Endothelial cell of umbilical vein (primary cell): ENCODE measurements at regions not wholly inside any gene's neighbourhood (a gene's known extent, or its start where the extent isn't known, plus 50 kb on each side); places are given as distances from the start of the nearest gene placed in this dataset.
"Not testable (repeated sequence)": the region's sequence is repeated elsewhere in the genome, so short reads cannot be mapped to it uniquely, and the experiment has no call there.

Experiments
- BruUV-seq: library from RNA; stranded (reverse); fragments of 400-500 nt; replicated peaks from 2 replicates; lab custom pipeline; 2021; lab: Mats Ljungman, UMichigan
- CTCF ChIA-PET: fragments of 300-600, 350-600 bp; sonication (Branson Sonifier 250); formaldehyde crosslinking; loops from one replicate; lab custom pipeline; 2021; ENCODE audit warnings: antibody characterized with exemption, inconsistent platforms; lab: Charles Lee
- POLR2A ChIA-PET: fragments of 300-600, 350-600 bp; sonication (Branson Sonifier 250); formaldehyde crosslinking; loops from one replicate; lab custom pipeline; 2021; ENCODE audit warnings: antibody characterized with exemption, inconsistent platforms; lab: Charles Lee
- DNase-seq: peaks from one replicate; pipeline ENCODE4 v3.0.0-alpha.2; 2011; ENCODE audit warnings: low read depth, low spot score
- FAIRE-seq: peaks from 2 replicates; lab custom pipeline; 2011; peaks lifted over from hg19 to GRCh38; lab: Jason Lieb, UNC
- H2AFZ ChIP-seq: 2 replicates; pipeline ENCODE4 v1.6.0; 2012; ENCODE audit warnings: low read depth, low read length, control low read depth, inconsistent platforms
- H3K27ac ChIP-seq: 2 replicates; pipeline ENCODE4 v1.5.1; 2011; ENCODE audit warnings: low read depth, mild to moderate bottlenecking, control low read depth, low read length, moderate library complexity; ENCODE audit not compliant: insufficient read depth
- H3K27me3 ChIP-seq, 2 experiments: 2 replicates each; pipeline versions ENCODE4 v1.6.0 to v1.6.1; 2011; ENCODE audit warnings: low read length in 2 of 2, mixed read lengths in 1 of 2; ENCODE audit not compliant: control insufficient read depth in 2 of 2, insufficient read depth in 2 of 2
- H3K36me3 ChIP-seq, 2 experiments: 2 replicates in 1 of 2; 3 replicates in 1 of 2; pipeline ENCODE4 v1.5.1; 2011; ENCODE audit warnings: low read length in 2 of 2, mild to moderate bottlenecking in 1 of 2, moderate library complexity in 1 of 2; ENCODE audit not compliant: control insufficient read depth in 2 of 2, insufficient read depth in 2 of 2; ENCODE audit errors: extremely low read depth in 1 of 2
- H3K4me1 ChIP-seq: 3 replicates; pipeline ENCODE4 v1.5.1; 2011; ENCODE audit warnings: mild to moderate bottlenecking, low read length; ENCODE audit not compliant: control insufficient read depth, insufficient read depth; ENCODE audit errors: extremely low read depth
- H3K4me2 ChIP-seq: 2 replicates; pipeline ENCODE4 v1.6.1; 2011; ENCODE audit warnings: low read length, control low read depth, mixed read lengths; ENCODE audit not compliant: insufficient read depth
- H3K4me3 ChIP-seq, 3 experiments: fragments of 200-600 bp in 1 of 3; sonication (generic), shearing (Covaris generic) in 1 of 3; replicated peaks in 1 of 3; 2 replicates each; pipeline ENCODE4 v1.5.1; 2011 to 2016; ENCODE audit warnings: control low read depth in 3 of 3, low read length in 3 of 3, mild to moderate bottlenecking in 2 of 3, inconsistent platforms in 1 of 3, low read depth in 1 of 3, moderate library complexity in 1 of 3; ENCODE audit not compliant: insufficient read depth in 1 of 3
- H3K79me2 ChIP-seq: 2 replicates; pipeline ENCODE4 v1.6.0; 2012; ENCODE audit warnings: low read length, inconsistent platforms; ENCODE audit not compliant: control insufficient read depth, insufficient read depth
- H3K9ac ChIP-seq: replicated peaks from 2 replicates; pipeline ENCODE3; 2011; ENCODE audit warnings: low read length, control low read depth; ENCODE audit not compliant: insufficient read depth; ENCODE audit errors: extremely low read depth
- H3K9me1 ChIP-seq: replicated peaks from 3 replicates; pipeline ENCODE4 v1.6.0; 2011; ENCODE audit warnings: mild to moderate bottlenecking, low read length; ENCODE audit not compliant: control insufficient read depth, insufficient read depth; ENCODE audit errors: extremely low read depth
- H3K9me3 ChIP-seq: replicated peaks from 2 replicates; pipeline ENCODE4 v1.5.1; 2012; ENCODE audit warnings: low read length, inconsistent platforms; ENCODE audit not compliant: control insufficient read depth, insufficient read depth
- H4K20me1 ChIP-seq: replicated peaks from 2 replicates; pipeline ENCODE3; 2011; ENCODE audit warnings: mild to moderate bottlenecking, low read length; ENCODE audit not compliant: control insufficient read depth, insufficient read depth; ENCODE audit errors: extremely low read depth
- EZH2 ChIP-seq: IDR thresholded peaks from 2 replicates; pipeline ENCODE4 v1.6.1; 2012; ENCODE audit warnings: borderline replicate concordance, low read depth, mild to moderate bottlenecking, moderate library complexity, low read length, inconsistent platforms; ENCODE audit not compliant: severe bottlenecking
- GATA2 ChIP-seq: IDR thresholded peaks from 2 replicates; pipeline ENCODE4 v1.7.0; 2011; ENCODE audit warnings: low read depth, mild to moderate bottlenecking, moderate library complexity, mixed read lengths, low read length; ENCODE audit not compliant: insufficient read length, insufficient read depth
- JUN ChIP-seq: IDR thresholded peaks from 2 replicates; pipeline ENCODE4 v1.6.1; 2011; ENCODE audit warnings: borderline replicate concordance, low read depth; ENCODE audit not compliant: insufficient read length, insufficient read depth
- MYC ChIP-seq: IDR thresholded peaks from one replicate; pipeline ENCODE4 v1.6.1; 2011; ENCODE audit warnings: mild to moderate bottlenecking, low read depth, low read length
- POLR2A ChIP-seq: IDR thresholded peaks from 2 replicates; pipeline ENCODE4 v1.6.1; 2012; ENCODE audit warnings: low read depth, mild to moderate bottlenecking, control low read depth, low read length
- POLR2AphosphoS5 ChIP-seq: IDR thresholded peaks from 2 replicates; pipeline ENCODE4 v1.6.1; 2012; ENCODE audit warnings: low read depth, mild to moderate bottlenecking, control low read depth, low read length, moderate library complexity; ENCODE audit not compliant: insufficient read depth
- dilution Hi-C: fragments of 300-500 bp; cut with MboI; formaldehyde crosslinking; loops from one replicate; pipeline ENCODE4 v1.15.0; 2019; ENCODE audit warnings: low sequenced_read_pairs; ENCODE audit not compliant: extremely low pct_ligation_motif_present
- intact Hi-C: fragments of 100-400 bp; cut with micrococcal nuclease; formaldehyde crosslinking; loops from one replicate; pipeline ENCODE4 v1.10.0; 2022
- TF ChIP-seq, protein P1 (sequence below): IDR thresholded peaks from 2 replicates; pipeline ENCODE4 v1.6.1; 2011; ENCODE audit not compliant: insufficient read depth, insufficient read length
- TF ChIP-seq, protein P2 (sequence below), 2 donors: IDR thresholded peaks; 1 replicate in 1 of 2; 2 replicates in 1 of 2; pipeline ENCODE4 v1.5.1; 2011; ENCODE audit warnings: low read length in 2 of 2, mild to moderate bottlenecking in 2 of 2, moderate library complexity in 2 of 2, control low read depth in 1 of 2, inconsistent platforms in 1 of 2, low read depth in 1 of 2; ENCODE audit not compliant: insufficient read depth in 1 of 2; ENCODE audit errors: extremely low read depth in 1 of 2

DNA sequence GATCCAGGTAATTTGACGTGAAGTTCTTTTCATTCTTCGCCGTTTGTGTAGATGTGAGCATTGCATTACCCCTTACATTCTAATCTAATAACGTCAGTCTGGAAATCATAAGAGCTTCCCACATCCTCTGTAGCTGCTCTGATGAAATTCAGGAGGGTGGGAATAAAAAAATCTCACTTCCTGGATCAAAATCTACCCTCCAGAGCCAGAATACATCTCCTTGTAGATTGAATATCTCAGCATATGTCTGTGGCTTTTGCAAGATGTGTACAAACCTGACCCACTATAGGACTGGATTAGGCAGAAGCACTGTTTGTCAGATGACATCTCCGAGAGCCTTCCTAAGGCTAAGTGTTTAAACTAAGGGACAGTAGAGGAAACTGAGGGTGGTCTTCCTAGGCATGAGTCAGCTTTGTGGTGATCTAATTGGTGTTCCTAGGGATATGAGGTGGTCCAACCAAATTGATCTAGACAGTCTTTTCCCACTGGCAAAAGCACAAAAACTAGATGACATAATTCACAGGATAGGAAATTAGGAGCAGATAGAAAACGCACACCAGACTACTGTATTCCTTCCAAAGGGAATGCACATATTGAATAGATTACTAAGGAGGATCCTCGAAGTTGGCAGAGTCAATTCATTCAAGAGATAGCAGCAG, 216.3 kb upstream of the LRTM1 start:
- peaks cover 2% of the 10 kb centered on the region for H3K9me3 ChIP-seq

DNA sequence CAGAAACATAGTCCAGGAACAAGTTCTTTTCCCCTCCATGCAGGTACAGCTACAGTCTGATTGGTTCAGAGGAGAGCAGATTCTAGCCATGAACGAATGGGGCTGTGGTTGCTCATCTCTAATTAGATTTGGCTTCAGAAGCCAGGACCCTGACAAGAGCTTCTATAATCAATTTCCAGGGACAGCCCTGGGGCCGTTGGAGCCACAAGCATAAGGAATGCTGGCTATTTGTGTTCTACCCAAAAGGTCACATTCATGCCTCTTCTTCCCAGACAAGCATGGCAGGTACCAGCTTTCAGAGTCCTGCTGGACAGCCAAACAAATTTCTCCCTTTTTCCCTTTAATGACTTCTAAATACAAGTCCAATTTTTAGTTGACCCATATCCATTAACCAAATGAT, 215.5 kb upstream of the LRTM1 start:
- Histone ChIP-seq H3K9me3 (peaks cover 2% of the 10 kb centered on the region), H4K20me1 (no peaks in the 10 kb centered on the region), H2AFZ (no peak overlapping the region), H3K4me2 (no peak overlapping the region), H3K4me1 (no peaks in the 10 kb centered on the region), H3K27me3 (no peaks in the 10 kb centered on the region), H3K36me3 (no peaks in the 10 kb centered on the region), H3K27ac (no peak overlapping the region), H3K9me1 (no peaks in the 10 kb centered on the region), H3K9ac (no peak overlapping the region), H3K79me2 (no peaks in the 10 kb centered on the region), H3K4me3 (no peak overlapping the region)
- CTCF ChIA-PET, result no interaction called here
- dilution Hi-C loops, result no loop called here
- intact Hi-C loops, result no loop called here
- BruUV-seq, result no TSS peak
- POLR2A ChIA-PET, result no interaction called here
- TF ChIP-seq POLR2A, result no peak
- TF ChIP-seq EZH2, result no peak
- TF ChIP-seq, protein P1, sequence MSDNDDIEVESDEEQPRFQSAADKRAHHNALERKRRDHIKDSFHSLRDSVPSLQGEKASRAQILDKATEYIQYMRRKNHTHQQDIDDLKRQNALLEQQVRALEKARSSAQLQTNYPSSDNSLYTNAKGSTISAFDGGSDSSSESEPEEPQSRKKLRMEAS, result no peak
- no peak for TF ChIP-seq JUN
- no peak for TF ChIP-seq MYC
- DNase-seq (no peak), FAIRE-seq (no peak)

More for the DNA sequence above, 216.3 kb upstream of the LRTM1 start:
- no peak overlapping the region for H3K27ac ChIP-seq
- H3K4me1 ChIP-seq, result no peaks in the 10 kb centered on the region
- CTCF ChIA-PET, result no interaction called here
- TF ChIP-seq, protein P2, sequence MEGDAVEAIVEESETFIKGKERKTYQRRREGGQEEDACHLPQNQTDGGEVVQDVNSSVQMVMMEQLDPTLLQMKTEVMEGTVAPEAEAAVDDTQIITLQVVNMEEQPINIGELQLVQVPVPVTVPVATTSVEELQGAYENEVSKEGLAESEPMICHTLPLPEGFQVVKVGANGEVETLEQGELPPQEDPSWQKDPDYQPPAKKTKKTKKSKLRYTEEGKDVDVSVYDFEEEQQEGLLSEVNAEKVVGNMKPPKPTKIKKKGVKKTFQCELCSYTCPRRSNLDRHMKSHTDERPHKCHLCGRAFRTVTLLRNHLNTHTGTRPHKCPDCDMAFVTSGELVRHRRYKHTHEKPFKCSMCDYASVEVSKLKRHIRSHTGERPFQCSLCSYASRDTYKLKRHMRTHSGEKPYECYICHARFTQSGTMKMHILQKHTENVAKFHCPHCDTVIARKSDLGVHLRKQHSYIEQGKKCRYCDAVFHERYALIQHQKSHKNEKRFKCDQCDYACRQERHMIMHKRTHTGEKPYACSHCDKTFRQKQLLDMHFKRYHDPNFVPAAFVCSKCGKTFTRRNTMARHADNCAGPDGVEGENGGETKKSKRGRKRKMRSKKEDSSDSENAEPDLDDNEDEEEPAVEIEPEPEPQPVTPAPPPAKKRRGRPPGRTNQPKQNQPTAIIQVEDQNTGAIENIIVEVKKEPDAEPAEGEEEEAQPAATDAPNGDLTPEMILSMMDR (IDR thresholded peaks at IDR 0.05; ENCODE audit: extremely low read depth in 1 of 2, insufficient read depth in 1 of 2, low read depth in 1 of 2, low read length in 2 of 2), result no peak
- TF ChIP-seq EZH2, result no peak
- no peak for TF ChIP-seq MYC
- TF ChIP-seq POLR2AphosphoS5, result no peak
- TF ChIP-seq POLR2A, result no peak
- no peak for TF ChIP-seq GATA2
- no peak for TF ChIP-seq JUN
- POLR2A ChIA-PET, result no interaction called here
- no peaks in the 10 kb centered on the region for H3K27me3 ChIP-seq
- H3K9me1 ChIP-seq, result no peaks in the 10 kb centered on the region
- no peak overlapping the region for H3K4me2 ChIP-seq
- dilution Hi-C loops, result no loop called here
- no peaks in the 10 kb centered on the region for H4K20me1 ChIP-seq
- no peak overlapping the region for H3K9ac ChIP-seq
- no peak overlapping the region for H2AFZ ChIP-seq
- intact Hi-C loops, result no loop called here
- no peaks in the 10 kb centered on the region for H3K79me2 ChIP-seq
- DNase-seq (no peak), FAIRE-seq (no peak)
- no peaks in the 10 kb centered on the region for H3K36me3 ChIP-seq
- no peak overlapping the region for H3K4me3 ChIP-seq
- BruUV-seq, result no TSS peak

DNA sequence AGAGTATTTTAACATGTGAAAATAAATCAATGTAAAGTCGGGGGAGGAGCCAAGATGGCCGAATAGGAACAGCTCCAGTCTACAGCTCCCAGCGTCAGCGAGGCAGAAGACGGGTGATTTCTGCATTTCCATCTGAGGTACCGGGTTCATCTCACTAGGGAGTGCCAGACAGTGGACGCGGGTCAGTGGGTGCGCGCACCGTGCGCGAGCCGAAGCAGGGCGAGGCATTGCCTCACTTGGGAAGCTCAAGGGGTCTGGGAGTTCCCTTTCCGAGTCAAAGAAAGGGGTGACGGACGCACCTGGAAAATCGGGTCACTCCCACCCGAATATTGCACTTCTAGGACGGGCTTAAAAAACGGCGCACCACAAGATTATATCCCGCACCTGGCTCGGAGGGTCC, 208.4 kb upstream of the LRTM1 start:
- BruUV-seq, H3K4me1 ChIP-seq, H3K4me2 ChIP-seq, H3K27me3 ChIP-seq, DNase-seq, dilution Hi-C loops, H2AFZ ChIP-seq, FAIRE-seq, intact Hi-C loops, CTCF ChIA-PET, H3K4me3 ChIP-seq, H3K36me3 ChIP-seq, H3K79me2 ChIP-seq, H3K27ac ChIP-seq, H3K9ac ChIP-seq, POLR2A ChIA-PET, H4K20me1 ChIP-seq, H3K9me1 ChIP-seq, H3K9me3 ChIP-seq: not testable (repeated sequence)
